PC-9 (cell line): ENCODE measurements at regions not wholly inside any gene's neighbourhood (a gene's known extent, or its start where the extent isn't known, plus 50 kb on each side); places are given as distances from the start of the nearest gene placed in this dataset.
A peak's percentile ranks its signal among the peaks of the same experiment; 100 is the strongest.

Experiments used
- BruUV-seq: library from RNA; stranded (reverse); fragments of 400-500 nt; replicated peaks from 2 replicates; lab custom pipeline; 2021; lab: Mats Ljungman, UMichigan
- CTCF ChIA-PET: fragments of 300-600 bp; sonication (Branson Sonifier 250); formaldehyde crosslinking; loops from one replicate; lab custom pipeline; 2022; ENCODE audit warnings: antibody characterized with exemption; lab: Charles Lee
- POLR2A ChIA-PET: fragments of 300-600 bp; sonication (Branson Sonifier 250); formaldehyde crosslinking; loops from one replicate; lab custom pipeline; 2022; ENCODE audit warnings: antibody characterized with exemption; ENCODE audit not compliant: unreplicated experiment; lab: Charles Lee
- DNase-seq, 2 experiments: peaks; one replicate each; pipeline versions ENCODE4 v3.0.0 to v3.0.0-alpha.2; 2015 to 2022; ENCODE audit warnings: mixed read lengths in 1 of 2
- H2AFZ ChIP-seq: fragments of 200-600 bp; sonication (generic); 2 replicates; pipeline ENCODE4 v1.8.1; 2017; ENCODE audit warnings: antibody characterized with exemption
- H3F3A ChIP-seq: fragments of 200-600 bp; sonication (generic); 2 replicates; pipeline ENCODE4 v1.8.1; 2017; ENCODE audit warnings: antibody characterized with exemption, mild to moderate bottlenecking, low read depth; ENCODE audit not compliant: insufficient read depth
- H3K27ac ChIP-seq: fragments of 200-600 bp; sonication (generic); 2 replicates; pipeline ENCODE4 v1.6.1; 2016; ENCODE audit warnings: mixed run types
- H3K27me3 ChIP-seq: fragments of 200-600 bp; sonication (generic); 2 replicates; pipeline ENCODE4 v1.6.1; 2016; ENCODE audit warnings: low read depth, mixed run types; ENCODE audit not compliant: insufficient read depth
- H3K36me3 ChIP-seq: fragments of 200-600 bp; sonication (generic); 2 replicates; pipeline ENCODE4 v1.6.1; 2016; ENCODE audit warnings: low read depth, mixed run types
- H3K4me1 ChIP-seq: fragments of 200-600 bp; sonication (generic); replicated peaks from 2 replicates; pipeline ENCODE4 v1.6.1; 2016; ENCODE audit warnings: mixed run types; ENCODE audit not compliant: insufficient read depth
- H3K4me2 ChIP-seq: fragments of 200-600 bp; sonication (generic); 2 replicates; pipeline ENCODE4 v1.6.1; 2017; ENCODE audit warnings: mixed run types
- H3K4me3 ChIP-seq: fragments of 200-600 bp; sonication (generic); 2 replicates; pipeline ENCODE4 v1.6.1; 2016; ENCODE audit warnings: mixed run types
- H3K79me2 ChIP-seq: fragments of 200-600 bp; sonication (generic); 2 replicates; pipeline ENCODE4 v1.6.1; 2017; ENCODE audit warnings: low read depth, mixed run types
- H3K9me2 ChIP-seq: fragments of 200-600 bp; sonication (generic); 2 replicates; pipeline ENCODE4 v1.8.1; 2017; ENCODE audit warnings: mild to moderate bottlenecking; ENCODE audit not compliant: insufficient read depth
- H3K9me3 ChIP-seq: fragments of 200-600 bp; sonication (generic); 2 replicates; pipeline ENCODE4 v1.8.1; 2016; ENCODE audit warnings: low read depth; ENCODE audit not compliant: insufficient read depth
- H4K20me1 ChIP-seq: fragments of 200-600 bp; sonication (generic); 2 replicates; pipeline ENCODE4 v1.8.1; 2017; ENCODE audit not compliant: insufficient read depth
- CTCF ChIP-seq: fragments of 200-600 bp; sonication (generic); conservative IDR thresholded peaks from 2 replicates; pipeline ENCODE4 v1.6.1; 2017; ENCODE audit warnings: mixed run types, antibody characterized with exemption, mild to moderate bottlenecking, moderate library complexity
- EZH2 ChIP-seq: fragments of 200-600 bp; sonication (generic); IDR thresholded peaks from 2 replicates; pipeline ENCODE4 v1.8.0; 2017; ENCODE audit warnings: antibody characterized with exemption, low read depth
- intact Hi-C: fragments of 100-400 bp; cut with micrococcal nuclease; formaldehyde crosslinking; loops from one replicate; pipeline ENCODE4 v1.10.0; 2022; ENCODE audit not compliant: unreplicated experiment

GRCh38 chr4:65249111-65249510 lies 421.2 kb downstream of the EPHA5 start:
- Histone ChIP-seq H3F3A (no peaks in the 10 kb centered on the region), H3K4me1 (no peaks in the 10 kb centered on the region), H3K27ac (no peak overlapping the region), H2AFZ (no peak overlapping the region), H4K20me1 (no peaks in the 10 kb centered on the region), H3K4me2 (no peak overlapping the region), H3K79me2 (no peaks in the 10 kb centered on the region), H3K4me3 (no peak overlapping the region), H3K9me2 (no peaks in the 10 kb centered on the region), H3K36me3 (no peaks in the 10 kb centered on the region), H3K27me3 (no peaks in the 10 kb centered on the region), H3K9me3 (no peaks in the 10 kb centered on the region)
- intact Hi-C loops: no loop called here
- DNase-seq: no peak
- TF ChIP-seq CTCF (no peak), EZH2 (no peak)
- ChIA-PET CTCF (no interaction called here), POLR2A (no interaction called here)
- BruUV-seq: no TSS peak

- peak; percentile 30 to 31 for DNase-seq
- ChIA-PET POLR2A (no interaction called here), CTCF (no interaction called here)
- H3K27ac ChIP-seq: peak overlapping the region; percentile 40
- no peaks in the 10 kb centered on the region; the same call in 1 of the 2 replicates for H3F3A ChIP-seq
- no peaks in the 10 kb centered on the region for H3K36me3 ChIP-seq
- TF ChIP-seq EZH2 (no peak), CTCF (no peak)
- H3K27me3 ChIP-seq: no peaks in the 10 kb centered on the region
- intact Hi-C loops: no loop called here
- H3K4me1 ChIP-seq: 0 out of 2 replicates have a peak, but pooled peaks cover 10% of the 10 kb centered on the region
- H3K9me3 ChIP-seq: no peaks in the 10 kb centered on the region
- H3K9me2 ChIP-seq: no peaks in the 10 kb centered on the region
- peaks cover 9% of the 10 kb centered on the region; the same call in 1 of the 2 replicates for H3K79me2 ChIP-seq
- no peaks in the 10 kb centered on the region for H4K20me1 ChIP-seq
- BruUV-seq: TSS peak; percentile 31
- peak overlapping the region; percentile 65 for H3K4me3 ChIP-seq
- peak overlapping the region; percentile 86 for H3K4me2 ChIP-seq
- peak overlapping the region; percentile 87 for H2AFZ ChIP-seq
Observed at GRCh38 chr4:65242156-65242846, 428.0 kb downstream of the EPHA5 start.

GRCh38 chr4:65241257-65241997 lies 428.9 kb downstream of the EPHA5 start:
- Histone ChIP-seq H3K9me2 (no peaks in the 10 kb centered on the region), H3K27me3 (no peaks in the 10 kb centered on the region), H2AFZ (peak overlapping the region; percentile 87), H3K27ac (peak overlapping the region; percentile 40), H3K4me2 (peak overlapping the region; percentile 86), H4K20me1 (no peaks in the 10 kb centered on the region), H3K9me3 (no peaks in the 10 kb centered on the region), H3F3A (no peaks in the 10 kb centered on the region; the same call in 1 of the 2 replicates), H3K4me1 (0 out of 2 replicates have a peak, but pooled peaks cover 10% of the 10 kb centered on the region), H3K36me3 (no peaks in the 10 kb centered on the region), H3K79me2 (peaks cover 9% of the 10 kb centered on the region; the same call in 1 of the 2 replicates), H3K4me3 (peak overlapping the region; percentile 65)
- TSS peak; percentile 71 for BruUV-seq
- CTCF ChIA-PET: no interaction called here
- peak; percentile 69 to 72 for DNase-seq
- intact Hi-C loops: no loop called here
- POLR2A ChIA-PET: interaction anchor here (0.6 to 1.0 kb wide), 4 partner anchors 8 to 141 kb away, joined by 3 to 5 read pairs (median 4); no protein-coding TSS in a partner anchor
- TF ChIP-seq CTCF: no peak
- TF ChIP-seq EZH2: no peak
